ENCODE measurements at regions not wholly inside any gene's neighbourhood (a gene's known extent, or its start where the extent isn't known, plus 50 kb on each side); places are given as distances from the start of the nearest gene placed in this dataset.

GRCh38 chr16:63981639-63982038 lies 1140.2 kb downstream of the CDH11 start:
- no peaks in the 10 kb centered on the region for H3K4me1 ChIP-seq (ENCODE audit: control insufficient read depth, insufficient read depth, low read length)
- no peaks in the 10 kb centered on the region for H3K27me3 ChIP-seq (ENCODE audit: control insufficient read depth in 1 of 2, insufficient read depth in 2 of 2, low read length in 2 of 2)
- H3K4me3 ChIP-seq (ENCODE audit: low read length in 2 of 2), result no peak overlapping the region
- H3K9me3 ChIP-seq (ENCODE audit: control insufficient read depth in 2 of 2, low read length in 2 of 2), result no peaks in the 10 kb centered on the region
- H3K9ac ChIP-seq (ENCODE audit: low read length in 2 of 2), result no peak overlapping the region
- no peak overlapping the region for H3K27ac ChIP-seq (ENCODE audit: low read length)
- no peaks in the 10 kb centered on the region for H3K36me3 ChIP-seq (ENCODE audit: control insufficient read depth in 2 of 2, insufficient read depth in 2 of 2, low read length in 2 of 2)

GRCh38 chr16:63980763-63981162 lies 1141.1 kb downstream of the CDH11 start:
- Histone ChIP-seq H3K27me3 (ENCODE audit: control insufficient read depth in 1 of 2, insufficient read depth in 2 of 2, low read length in 2 of 2) (no peaks in the 10 kb centered on the region), H3K27ac (ENCODE audit: low read length) (no peak overlapping the region), H3K4me3 (ENCODE audit: low read length in 2 of 2) (no peak overlapping the region), H3K9ac (ENCODE audit: low read length in 2 of 2) (no peak overlapping the region), H3K9me3 (ENCODE audit: control insufficient read depth in 2 of 2, low read length in 2 of 2) (no peaks in the 10 kb centered on the region), H3K4me1 (ENCODE audit: control insufficient read depth, insufficient read depth, low read length) (no peaks in the 10 kb centered on the region), H3K36me3 (ENCODE audit: control insufficient read depth in 2 of 2, insufficient read depth in 2 of 2, low read length in 2 of 2) (no peaks in the 10 kb centered on the region)

- Histone ChIP-seq H3K36me3 (ENCODE audit: control insufficient read depth in 2 of 2, insufficient read depth in 2 of 2, low read length in 2 of 2) (no peaks in the 10 kb centered on the region), H3K4me3 (ENCODE audit: low read length in 2 of 2) (no peak overlapping the region), H3K27me3 (ENCODE audit: control insufficient read depth in 1 of 2, insufficient read depth in 2 of 2, low read length in 2 of 2) (no peaks in the 10 kb centered on the region), H3K9ac (ENCODE audit: low read length in 2 of 2) (no peak overlapping the region), H3K27ac (ENCODE audit: low read length) (no peak overlapping the region), H3K4me1 (ENCODE audit: control insufficient read depth, insufficient read depth, low read length) (no peaks in the 10 kb centered on the region), H3K9me3 (ENCODE audit: control insufficient read depth in 2 of 2, low read length in 2 of 2) (no peaks in the 10 kb centered on the region)
These were observed 1143.6 kb downstream of the CDH11 start for GRCh38 chr16:63978240-63978639.

GRCh38 chr16:63976345-63976744 lies 1145.5 kb downstream of the CDH11 start:
- no peak overlapping the region for H3K4me3 ChIP-seq (ENCODE audit: low read length in 2 of 2)
- no peaks in the 10 kb centered on the region for H3K4me1 ChIP-seq (ENCODE audit: control insufficient read depth, insufficient read depth, low read length)
- H3K9me3 ChIP-seq (ENCODE audit: control insufficient read depth in 2 of 2, low read length in 2 of 2), result no peaks in the 10 kb centered on the region
- no peak overlapping the region for H3K27ac ChIP-seq (ENCODE audit: low read length)
- no peaks in the 10 kb centered on the region for H3K36me3 ChIP-seq (ENCODE audit: control insufficient read depth in 2 of 2, insufficient read depth in 2 of 2, low read length in 2 of 2)
- no peak overlapping the region for H3K9ac ChIP-seq (ENCODE audit: low read length in 2 of 2)
- H3K27me3 ChIP-seq (ENCODE audit: control insufficient read depth in 1 of 2, insufficient read depth in 2 of 2, low read length in 2 of 2), result no peaks in the 10 kb centered on the region

GRCh38 chr16:63975669-63976068 lies 1146.2 kb downstream of the CDH11 start:
- Histone ChIP-seq H3K27ac (ENCODE audit: low read length) (no peak overlapping the region), H3K27me3 (ENCODE audit: control insufficient read depth in 1 of 2, insufficient read depth in 2 of 2, low read length in 2 of 2) (no peaks in the 10 kb centered on the region), H3K4me3 (ENCODE audit: low read length in 2 of 2) (no peak overlapping the region), H3K9me3 (ENCODE audit: control insufficient read depth in 2 of 2, low read length in 2 of 2) (no peaks in the 10 kb centered on the region), H3K4me1 (ENCODE audit: control insufficient read depth, insufficient read depth, low read length) (no peaks in the 10 kb centered on the region), H3K9ac (ENCODE audit: low read length in 2 of 2) (no peak overlapping the region), H3K36me3 (ENCODE audit: control insufficient read depth in 2 of 2, insufficient read depth in 2 of 2, low read length in 2 of 2) (no peaks in the 10 kb centered on the region)

- Histone ChIP-seq H3K27ac (ENCODE audit: low read length) (no peak overlapping the region), H3K9me3 (ENCODE audit: control insufficient read depth in 2 of 2, low read length in 2 of 2) (no peaks in the 10 kb centered on the region), H3K36me3 (ENCODE audit: control insufficient read depth in 2 of 2, insufficient read depth in 2 of 2, low read length in 2 of 2) (no peaks in the 10 kb centered on the region), H3K4me3 (ENCODE audit: low read length in 2 of 2) (no peak overlapping the region), H3K4me1 (ENCODE audit: control insufficient read depth, insufficient read depth, low read length) (no peaks in the 10 kb centered on the region), H3K27me3 (ENCODE audit: control insufficient read depth in 1 of 2, insufficient read depth in 2 of 2, low read length in 2 of 2) (no peaks in the 10 kb centered on the region), H3K9ac (ENCODE audit: low read length in 2 of 2) (no peak overlapping the region)
These were observed 1153.9 kb downstream of the CDH11 start for GRCh38 chr16:63967966-63968365.

GRCh38 chr16:63960321-63960720 lies 1161.5 kb downstream of the CDH11 start:
- no peak overlapping the region for H3K9ac ChIP-seq (ENCODE audit: low read length in 2 of 2)
- no peaks in the 10 kb centered on the region for H3K36me3 ChIP-seq (ENCODE audit: control insufficient read depth in 2 of 2, insufficient read depth in 2 of 2, low read length in 2 of 2)
- H3K27me3 ChIP-seq (ENCODE audit: control insufficient read depth in 1 of 2, insufficient read depth in 2 of 2, low read length in 2 of 2), result no peaks in the 10 kb centered on the region
- H3K4me1 ChIP-seq (ENCODE audit: control insufficient read depth, insufficient read depth, low read length), result no peaks in the 10 kb centered on the region
- no peak overlapping the region for H3K27ac ChIP-seq (ENCODE audit: low read length)
- no peaks in the 10 kb centered on the region for H3K9me3 ChIP-seq (ENCODE audit: control insufficient read depth in 2 of 2, low read length in 2 of 2)
- no peak overlapping the region for H3K4me3 ChIP-seq (ENCODE audit: low read length in 2 of 2)

- Histone ChIP-seq H3K36me3 (ENCODE audit: control insufficient read depth in 2 of 2, insufficient read depth in 2 of 2, low read length in 2 of 2) (no peaks in the 10 kb centered on the region), H3K27ac (ENCODE audit: low read length) (no peak overlapping the region), H3K4me3 (ENCODE audit: low read length in 2 of 2) (no peak overlapping the region), H3K9ac (ENCODE audit: low read length in 2 of 2) (no peak overlapping the region), H3K9me3 (ENCODE audit: control insufficient read depth in 2 of 2, low read length in 2 of 2) (no peaks in the 10 kb centered on the region), H3K4me1 (ENCODE audit: control insufficient read depth, insufficient read depth, low read length) (no peaks in the 10 kb centered on the region), H3K27me3 (ENCODE audit: control insufficient read depth in 1 of 2, insufficient read depth in 2 of 2, low read length in 2 of 2) (no peaks in the 10 kb centered on the region)
These were observed 1174.8 kb downstream of the CDH11 start for GRCh38 chr16:63947022-63947421.

GRCh38 chr16:63945806-63946205 lies 1176.1 kb downstream of the CDH11 start:
- Histone ChIP-seq H3K4me3 (ENCODE audit: low read length in 2 of 2) (no peak overlapping the region), H3K27ac (ENCODE audit: low read length) (no peak overlapping the region), H3K36me3 (ENCODE audit: control insufficient read depth in 2 of 2, insufficient read depth in 2 of 2, low read length in 2 of 2) (no peaks in the 10 kb centered on the region), H3K27me3 (ENCODE audit: control insufficient read depth in 1 of 2, insufficient read depth in 2 of 2, low read length in 2 of 2) (no peaks in the 10 kb centered on the region), H3K9ac (ENCODE audit: low read length in 2 of 2) (no peak overlapping the region), H3K9me3 (ENCODE audit: control insufficient read depth in 2 of 2, low read length in 2 of 2) (no peaks in the 10 kb centered on the region), H3K4me1 (ENCODE audit: control insufficient read depth, insufficient read depth, low read length) (no peaks in the 10 kb centered on the region)

GRCh38 chr16:63943566-63943965 lies 1178.3 kb downstream of the CDH11 start:
- no peaks in the 10 kb centered on the region for H3K27me3 ChIP-seq (ENCODE audit: control insufficient read depth in 1 of 2, insufficient read depth in 2 of 2, low read length in 2 of 2)
- H3K27ac ChIP-seq (ENCODE audit: low read length), result no peak overlapping the region
- H3K9ac ChIP-seq (ENCODE audit: low read length in 2 of 2), result no peak overlapping the region
- H3K36me3 ChIP-seq (ENCODE audit: control insufficient read depth in 2 of 2, insufficient read depth in 2 of 2, low read length in 2 of 2), result no peaks in the 10 kb centered on the region
- no peaks in the 10 kb centered on the region for H3K4me1 ChIP-seq (ENCODE audit: control insufficient read depth, insufficient read depth, low read length)
- no peak overlapping the region for H3K4me3 ChIP-seq (ENCODE audit: low read length in 2 of 2)
- H3K9me3 ChIP-seq (ENCODE audit: control insufficient read depth in 2 of 2, low read length in 2 of 2), result no peaks in the 10 kb centered on the region

GRCh38 chr16:63938661-63939060 lies 1183.2 kb downstream of the CDH11 start:
- H3K27me3 ChIP-seq (ENCODE audit: control insufficient read depth in 1 of 2, insufficient read depth in 2 of 2, low read length in 2 of 2), result no peaks in the 10 kb centered on the region
- no peak overlapping the region for H3K4me3 ChIP-seq (ENCODE audit: low read length in 2 of 2)
- no peaks in the 10 kb centered on the region for H3K9me3 ChIP-seq (ENCODE audit: control insufficient read depth in 2 of 2, low read length in 2 of 2)
- H3K9ac ChIP-seq (ENCODE audit: low read length in 2 of 2), result no peak overlapping the region
- H3K4me1 ChIP-seq (ENCODE audit: control insufficient read depth, insufficient read depth, low read length), result no peaks in the 10 kb centered on the region
- H3K36me3 ChIP-seq (ENCODE audit: control insufficient read depth in 2 of 2, insufficient read depth in 2 of 2, low read length in 2 of 2), result no peaks in the 10 kb centered on the region
- H3K27ac ChIP-seq (ENCODE audit: low read length), result no peak overlapping the region

- H3K4me1 ChIP-seq (ENCODE audit: control insufficient read depth, insufficient read depth, low read length), result no peaks in the 10 kb centered on the region
- H3K27ac ChIP-seq (ENCODE audit: low read length), result no peak overlapping the region
- H3K9ac ChIP-seq (ENCODE audit: low read length in 2 of 2), result no peak overlapping the region
- no peak overlapping the region for H3K4me3 ChIP-seq (ENCODE audit: low read length in 2 of 2)
- H3K9me3 ChIP-seq (ENCODE audit: control insufficient read depth in 2 of 2, low read length in 2 of 2), result no peaks in the 10 kb centered on the region
- no peaks in the 10 kb centered on the region for H3K36me3 ChIP-seq (ENCODE audit: control insufficient read depth in 2 of 2, insufficient read depth in 2 of 2, low read length in 2 of 2)
- no peaks in the 10 kb centered on the region for H3K27me3 ChIP-seq (ENCODE audit: control insufficient read depth in 1 of 2, insufficient read depth in 2 of 2, low read length in 2 of 2)
These were observed 1188.0 kb downstream of the CDH11 start for GRCh38 chr16:63933841-63934240.

All from stomach smooth muscle (tissue), 2 donors.